Hepatocyte (in vitro differentiated cells): ENCODE measurements at regions not wholly inside any gene's neighbourhood (a gene's known extent, or its start where the extent isn't known, plus 50 kb on each side); places are given as distances from the start of the nearest gene placed in this dataset.
A peak's percentile ranks its signal among the peaks of the same experiment; 100 is the strongest.

ENCODE experiments used
- DNase-seq: peaks from one replicate; pipeline ENCODE4 v3.0.0-alpha.2; 2016; ENCODE audit warnings: low spot score
- H2AFZ ChIP-seq: fragments of 200-600 bp; sonication (generic); 2 replicates; pipeline ENCODE4 v1.6.0; 2016; ENCODE audit warnings: antibody characterized with exemption, mild to moderate bottlenecking
- H3K27ac ChIP-seq: fragments of 200-600 bp; sonication (generic); 2 replicates; pipeline ENCODE4 v1.5.1; 2016; ENCODE audit warnings: mild to moderate bottlenecking
- H3K27me3 ChIP-seq: fragments of 200-600 bp; sonication (generic); 2 replicates; pipeline ENCODE4 v1.6.1; 2016
- H3K36me3 ChIP-seq: fragments of 200-600 bp; sonication (generic); replicated peaks from 2 replicates; pipeline ENCODE4 v1.5.1; 2016; ENCODE audit warnings: low read depth; ENCODE audit not compliant: insufficient read depth
- H3K4me1 ChIP-seq: fragments of 200-600 bp; sonication (generic); 2 replicates; pipeline ENCODE4 v1.5.1; 2016; ENCODE audit warnings: mild to moderate bottlenecking, moderate library complexity; ENCODE audit not compliant: insufficient read depth
- H3K4me2 ChIP-seq: fragments of 200-600 bp; sonication (generic); 2 replicates; pipeline ENCODE4 v1.6.0; 2016
- H3K4me3 ChIP-seq: fragments of 200-600 bp; sonication (generic); 2 replicates; pipeline ENCODE4 v1.5.1; 2016; ENCODE audit warnings: mild to moderate bottlenecking
- H3K79me2 ChIP-seq: fragments of 200-600 bp; sonication (generic); 2 replicates; pipeline ENCODE4 v1.6.0; 2017; ENCODE audit warnings: mild to moderate bottlenecking
- H3K9me2 ChIP-seq: fragments of 200-600 bp; sonication (generic); replicated peaks from 2 replicates; pipeline ENCODE4 v1.6.0; 2017; ENCODE audit warnings: mild to moderate bottlenecking; ENCODE audit not compliant: insufficient read depth
- H3K9me3 ChIP-seq: fragments of 200-600 bp; sonication (generic); 2 replicates; pipeline ENCODE4 v1.5.1; 2016; ENCODE audit warnings: low read depth, mild to moderate bottlenecking
- H4K20me1 ChIP-seq: fragments of 200-600 bp; sonication (generic); 2 replicates; pipeline ENCODE4 v1.6.0; 2016; ENCODE audit warnings: mild to moderate bottlenecking; ENCODE audit not compliant: insufficient read depth, poor library complexity, severe bottlenecking
- EZH2 ChIP-seq: fragments of 200-600 bp; sonication (generic); IDR thresholded peaks from 2 replicates; pipeline ENCODE4 v1.6.1; 2016; ENCODE audit warnings: antibody characterized with exemption, mild to moderate bottlenecking, borderline replicate concordance
- EZH2phosphoT487 ChIP-seq: fragments of 200-600 bp; sonication (generic); IDR thresholded peaks from one replicate; pipeline ENCODE4 v1.6.1; 2018; ENCODE audit warnings: antibody characterized with exemption, mild to moderate bottlenecking, low read depth, moderate library complexity; ENCODE audit not compliant: unreplicated experiment, severe bottlenecking
- WGBS: methylation state at CpG from one replicate; pipeline ENCODE4 v1.1.6; 2016; ENCODE audit warnings: low lambda C conversion rate; ENCODE audit errors: missing lambda C conversion rate; 5-methylcytosine and 5-hydroxymethylcytosine counted together
- TF ChIP-seq, protein P1 (sequence below): fragments of 200-600 bp; sonication (generic); IDR thresholded peaks from 2 replicates; pipeline ENCODE4 v1.5.1; 2016; ENCODE audit warnings: antibody characterized with exemption, mild to moderate bottlenecking; ENCODE audit not compliant: poor library complexity

DNA sequence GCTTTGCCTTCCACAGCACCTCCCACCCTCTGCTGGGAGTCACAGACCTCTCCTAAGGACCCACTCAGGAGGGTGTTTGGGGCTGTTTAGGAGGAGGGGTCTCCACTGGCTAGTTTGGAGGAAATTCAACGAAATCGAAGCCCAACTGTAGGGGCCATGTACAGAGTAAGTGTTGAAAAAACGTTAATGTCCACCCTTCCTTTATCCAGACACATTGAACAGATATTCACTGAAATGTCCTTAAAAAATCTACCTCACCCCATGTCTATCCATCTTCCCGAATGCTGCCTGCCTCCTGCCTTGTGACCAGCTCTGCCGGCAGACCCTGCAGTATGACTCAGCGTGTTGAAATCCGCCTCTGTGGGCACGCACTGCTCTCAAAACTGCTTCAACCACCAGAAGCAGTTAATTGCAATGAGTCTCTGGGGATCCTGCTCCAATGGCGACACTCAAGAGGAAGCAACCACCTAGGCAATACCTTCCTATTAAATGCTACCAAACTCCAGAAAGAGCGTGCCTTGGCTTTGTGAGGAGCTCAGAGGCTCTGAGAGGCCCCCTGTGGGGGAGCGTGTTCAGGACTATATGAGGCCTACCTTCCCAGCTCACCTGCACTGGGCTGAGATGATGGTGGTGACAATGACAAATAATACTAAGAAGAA lies 61.4 kb upstream of the RTN4 start:
- H3K4me3 ChIP-seq = no peak overlapping the region
- H3K27ac ChIP-seq = peak overlapping the region; percentile 90
- H3K9me2 ChIP-seq = no peaks in the 10 kb centered on the region
- peak overlapping the region; percentile 23 for H3K4me2 ChIP-seq
- no peaks in the 10 kb centered on the region for H4K20me1 ChIP-seq
- H3K79me2 ChIP-seq = no peaks in the 10 kb centered on the region
- DNase-seq = peak; percentile 80
- WGBS = 53% methylated on average over 11 of the region's 11 CpGs
- TF ChIP-seq EZH2phosphoT487 (no peak), EZH2 (no peak)
- TF ChIP-seq, protein P1, sequence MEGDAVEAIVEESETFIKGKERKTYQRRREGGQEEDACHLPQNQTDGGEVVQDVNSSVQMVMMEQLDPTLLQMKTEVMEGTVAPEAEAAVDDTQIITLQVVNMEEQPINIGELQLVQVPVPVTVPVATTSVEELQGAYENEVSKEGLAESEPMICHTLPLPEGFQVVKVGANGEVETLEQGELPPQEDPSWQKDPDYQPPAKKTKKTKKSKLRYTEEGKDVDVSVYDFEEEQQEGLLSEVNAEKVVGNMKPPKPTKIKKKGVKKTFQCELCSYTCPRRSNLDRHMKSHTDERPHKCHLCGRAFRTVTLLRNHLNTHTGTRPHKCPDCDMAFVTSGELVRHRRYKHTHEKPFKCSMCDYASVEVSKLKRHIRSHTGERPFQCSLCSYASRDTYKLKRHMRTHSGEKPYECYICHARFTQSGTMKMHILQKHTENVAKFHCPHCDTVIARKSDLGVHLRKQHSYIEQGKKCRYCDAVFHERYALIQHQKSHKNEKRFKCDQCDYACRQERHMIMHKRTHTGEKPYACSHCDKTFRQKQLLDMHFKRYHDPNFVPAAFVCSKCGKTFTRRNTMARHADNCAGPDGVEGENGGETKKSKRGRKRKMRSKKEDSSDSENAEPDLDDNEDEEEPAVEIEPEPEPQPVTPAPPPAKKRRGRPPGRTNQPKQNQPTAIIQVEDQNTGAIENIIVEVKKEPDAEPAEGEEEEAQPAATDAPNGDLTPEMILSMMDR = no peak
- no peaks in the 10 kb centered on the region for H3K27me3 ChIP-seq
- H3K36me3 ChIP-seq = no peaks in the 10 kb centered on the region
- H2AFZ ChIP-seq = no peak overlapping the region
- no peaks in the 10 kb centered on the region for H3K9me3 ChIP-seq
- peaks cover 55% of the 10 kb centered on the region for H3K4me1 ChIP-seq

DNA sequence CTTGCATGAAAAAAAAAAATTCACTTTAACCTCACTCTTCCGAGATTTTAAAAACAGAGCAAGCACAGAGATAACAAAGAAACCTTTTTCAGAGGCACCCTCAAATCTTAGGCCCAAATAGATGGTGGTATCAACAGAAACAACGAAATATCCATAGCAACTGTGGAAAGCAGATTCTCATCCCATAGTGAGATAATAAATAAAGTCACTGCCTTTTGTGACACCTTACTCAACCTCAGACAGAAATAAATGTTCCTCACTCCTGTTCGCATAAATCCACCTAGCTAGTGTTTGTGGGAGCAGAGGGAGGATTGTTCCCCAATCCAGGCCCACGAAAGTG lies 60.9 kb upstream of the RTN4 start:
- WGBS = 91% methylated on average over 4 of the region's 4 CpGs
- H3K36me3 ChIP-seq = no peaks in the 10 kb centered on the region
- no peak for DNase-seq
- H3K27ac ChIP-seq = peak overlapping the region; percentile 90
- TF ChIP-seq EZH2phosphoT487 = no peak
- peak overlapping the region; percentile 18 for H3K4me2 ChIP-seq
- H3K79me2 ChIP-seq = no peaks in the 10 kb centered on the region
- no peak overlapping the region for H3K4me3 ChIP-seq
- H3K9me2 ChIP-seq = no peaks in the 10 kb centered on the region
- H4K20me1 ChIP-seq = no peaks in the 10 kb centered on the region
- H3K4me1 ChIP-seq = peaks cover 55% of the 10 kb centered on the region
- no peaks in the 10 kb centered on the region for H3K9me3 ChIP-seq
- no peaks in the 10 kb centered on the region for H3K27me3 ChIP-seq
- H2AFZ ChIP-seq = no peak overlapping the region

DNA sequence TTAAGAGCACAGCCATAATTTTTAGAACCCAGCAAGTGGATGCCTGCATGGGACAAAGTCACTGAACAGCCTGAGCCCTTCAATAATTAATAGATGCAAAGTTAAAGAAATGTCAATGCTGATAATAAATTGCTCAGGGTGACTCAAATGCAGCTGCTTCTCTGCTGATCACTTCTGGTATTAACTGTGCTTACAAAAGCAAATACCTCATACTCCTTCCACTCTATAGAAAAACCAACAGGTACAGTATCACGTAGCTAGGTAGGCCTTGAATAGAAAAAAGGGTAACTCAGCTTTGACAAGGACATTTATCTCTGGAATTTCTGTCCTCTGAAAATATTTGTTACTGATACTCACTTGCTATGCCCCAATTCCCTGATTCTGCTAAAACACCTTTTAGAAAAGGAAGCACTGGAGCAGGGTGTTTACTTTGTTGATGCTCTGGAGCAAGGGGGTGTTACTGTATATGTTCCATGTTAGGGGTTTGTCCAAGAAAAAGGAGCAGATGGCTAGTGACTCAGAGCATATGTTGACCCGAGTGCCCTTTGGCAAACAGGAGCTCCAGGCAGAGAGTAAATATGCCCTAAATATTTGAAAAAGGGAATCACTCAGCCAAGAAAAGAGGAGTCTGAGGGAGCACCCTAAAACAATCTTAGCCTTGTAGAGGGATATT lies 59.1 kb upstream of the RTN4 start:
- Histone ChIP-seq H3K4me2 (no peak overlapping the region), H2AFZ (no peak overlapping the region), H3K4me1 (peaks cover 51% of the 10 kb centered on the region), H3K9me2 (no peaks in the 10 kb centered on the region), H3K36me3 (no peaks in the 10 kb centered on the region), H3K27me3 (no peaks in the 10 kb centered on the region), H4K20me1 (no peaks in the 10 kb centered on the region), H3K4me3 (no peak overlapping the region), H3K27ac (peak overlapping the region; percentile 82), H3K79me2 (no peaks in the 10 kb centered on the region), H3K9me3 (no peaks in the 10 kb centered on the region)
- DNase-seq = no peak
- TF ChIP-seq, protein P1 = no peak
- no peak for TF ChIP-seq EZH2phosphoT487
- no peak for TF ChIP-seq EZH2
- 52% methylated on average over 2 of the region's 2 CpGs for WGBS

DNA sequence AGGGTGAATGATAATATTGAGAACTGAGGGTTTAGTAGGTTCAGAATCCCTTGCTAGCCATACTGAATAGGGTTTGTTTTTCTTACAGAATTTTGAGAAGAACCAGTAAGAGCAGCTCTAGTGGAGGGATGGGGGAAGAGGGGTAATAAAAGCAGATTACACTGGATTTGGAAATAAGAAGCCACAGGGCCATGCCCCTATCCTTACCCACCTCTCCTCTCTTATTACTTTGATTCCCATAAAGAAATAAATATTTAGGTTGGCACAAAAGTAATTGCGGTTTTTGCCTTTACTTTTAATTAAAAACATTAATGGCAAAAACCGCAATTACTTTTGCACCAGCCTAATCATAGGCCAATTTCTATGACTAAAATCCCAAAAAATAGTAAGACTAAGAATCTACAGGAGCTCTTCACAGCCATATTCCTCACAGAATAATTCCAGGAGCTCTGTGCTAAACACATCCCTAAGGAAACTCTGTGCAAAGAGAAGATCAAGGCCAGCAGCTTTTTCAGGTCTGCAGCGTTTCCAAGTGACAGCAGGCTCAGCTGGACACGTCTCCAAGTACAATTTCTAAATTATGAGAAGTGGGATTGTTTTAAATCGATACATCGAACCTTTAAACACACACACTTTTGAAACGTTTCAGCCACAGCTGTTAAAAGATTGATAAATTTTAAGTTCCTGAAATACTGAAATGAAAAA lies 58.4 kb upstream of the RTN4 start:
- H3K4me1 ChIP-seq = peaks cover 51% of the 10 kb centered on the region

More for the DNA sequence above, 58.4 kb upstream of the RTN4 start:
- Histone ChIP-seq H3K36me3 (no peaks in the 10 kb centered on the region), H3K27ac (peak overlapping the region; percentile 82), H3K27me3 (no peaks in the 10 kb centered on the region), H3K4me2 (no peak overlapping the region), H2AFZ (no peak overlapping the region), H3K4me3 (no peak overlapping the region), H3K9me2 (no peaks in the 10 kb centered on the region), H4K20me1 (no peaks in the 10 kb centered on the region), H3K79me2 (no peaks in the 10 kb centered on the region), H3K9me3 (no peaks in the 10 kb centered on the region)
- no peak for DNase-seq
- WGBS = 71% methylated on average over 7 of the region's 7 CpGs
- TF ChIP-seq EZH2 (no peak), EZH2phosphoT487 (no peak)
- TF ChIP-seq, protein P1 = no peak
